ENCODE measurements at regions not wholly inside any gene's neighbourhood (a gene's known extent, or its start where the extent isn't known, plus 50 kb on each side); places are given as distances from the start of the nearest gene placed in this dataset.
"Not testable (repeated sequence)": the region's sequence is repeated elsewhere in the genome, so short reads cannot be mapped to it uniquely, and the experiment has no call there.

GRCh38 chr15:30470601-30471365 lies 56.7 kb upstream of the GOLGA8R start:
- H3K27me3 Mint-ChIP-seq (ENCODE audit: low read depth); H3K27ac Mint-ChIP-seq (ENCODE audit: unreplicated experiment); H3K9me3 Mint-ChIP-seq (ENCODE audit: low read depth); H3K36me3 Mint-ChIP-seq (ENCODE audit: low read depth); H3K4me1 Mint-ChIP-seq (ENCODE audit: low read depth); DNase-seq (ENCODE audit: low spot score); H3K4me3 Mint-ChIP-seq (ENCODE audit: unreplicated experiment): not testable (repeated sequence)
- TF ChIP-seq CTCF (IDR thresholded peaks at IDR 0.05), result peak; percentile 36

- not testable (repeated sequence) for DNase-seq (ENCODE audit: low spot score); H3K27me3 Mint-ChIP-seq (ENCODE audit: low read depth); H3K9me3 Mint-ChIP-seq (ENCODE audit: low read depth); H3K4me3 Mint-ChIP-seq (ENCODE audit: unreplicated experiment); H3K27ac Mint-ChIP-seq (ENCODE audit: unreplicated experiment); H3K36me3 Mint-ChIP-seq (ENCODE audit: low read depth); H3K4me1 Mint-ChIP-seq (ENCODE audit: low read depth)
Measured at GRCh38 chr15:30471366-30471749, 57.3 kb upstream of the GOLGA8R start.

GRCh38 chr15:30471817-30472551 lies 57.9 kb upstream of the GOLGA8R start:
- not testable (repeated sequence) for H3K27me3 Mint-ChIP-seq (ENCODE audit: low read depth); DNase-seq (ENCODE audit: low spot score); H3K36me3 Mint-ChIP-seq (ENCODE audit: low read depth); H3K4me3 Mint-ChIP-seq (ENCODE audit: unreplicated experiment); H3K27ac Mint-ChIP-seq (ENCODE audit: unreplicated experiment); H3K9me3 Mint-ChIP-seq (ENCODE audit: low read depth); H3K4me1 Mint-ChIP-seq (ENCODE audit: low read depth)

GRCh38 chr15:30484887-30485286 lies 67.0 kb upstream of the GOLGA8Q start:
- not testable (repeated sequence) for DNase-seq (ENCODE audit: low spot score)
- peak overlapping the region; percentile 82 for H3K27ac Mint-ChIP-seq (ENCODE audit: unreplicated experiment)

GRCh38 chr15:30489237-30489636 lies 62.6 kb upstream of the GOLGA8Q start:
- H3K4me1 Mint-ChIP-seq (ENCODE audit: low read depth); H3K27me3 Mint-ChIP-seq (ENCODE audit: low read depth); H3K36me3 Mint-ChIP-seq (ENCODE audit: low read depth); H3K4me3 Mint-ChIP-seq (ENCODE audit: unreplicated experiment); DNase-seq (ENCODE audit: low spot score); H3K27ac Mint-ChIP-seq (ENCODE audit: unreplicated experiment); H3K9me3 Mint-ChIP-seq (ENCODE audit: low read depth): not testable (repeated sequence)

More at GRCh38 chr15:30484887-30485286, 67.0 kb upstream of the GOLGA8Q start:
- not testable (repeated sequence) for H3K4me1 Mint-ChIP-seq (ENCODE audit: low read depth); H3K36me3 Mint-ChIP-seq (ENCODE audit: low read depth); H3K9me3 Mint-ChIP-seq (ENCODE audit: low read depth); H3K27me3 Mint-ChIP-seq (ENCODE audit: low read depth)
- peak overlapping the region; percentile 36 for H3K4me3 Mint-ChIP-seq (ENCODE audit: unreplicated experiment)

GRCh38 chr15:30490334-30490733 lies 61.5 kb upstream of the GOLGA8Q start:
- H3K27me3 Mint-ChIP-seq (ENCODE audit: low read depth); H3K9me3 Mint-ChIP-seq (ENCODE audit: low read depth); H3K36me3 Mint-ChIP-seq (ENCODE audit: low read depth); H3K4me3 Mint-ChIP-seq (ENCODE audit: unreplicated experiment); H3K27ac Mint-ChIP-seq (ENCODE audit: unreplicated experiment); H3K4me1 Mint-ChIP-seq (ENCODE audit: low read depth); DNase-seq (ENCODE audit: low spot score): not testable (repeated sequence)

- DNase-seq (ENCODE audit: low spot score); H3K27ac Mint-ChIP-seq (ENCODE audit: unreplicated experiment); H3K27me3 Mint-ChIP-seq (ENCODE audit: low read depth); H3K36me3 Mint-ChIP-seq (ENCODE audit: low read depth); H3K9me3 Mint-ChIP-seq (ENCODE audit: low read depth); H3K4me1 Mint-ChIP-seq (ENCODE audit: low read depth); H3K4me3 Mint-ChIP-seq (ENCODE audit: unreplicated experiment): not testable (repeated sequence)
Measured at GRCh38 chr15:30493947-30494346, 57.9 kb upstream of the GOLGA8Q start.

GRCh38 chr15:30497275-30497674 lies 54.6 kb upstream of the GOLGA8Q start:
- H3K4me3 Mint-ChIP-seq (ENCODE audit: unreplicated experiment); H3K36me3 Mint-ChIP-seq (ENCODE audit: low read depth); H3K27me3 Mint-ChIP-seq (ENCODE audit: low read depth); DNase-seq (ENCODE audit: low spot score); H3K9me3 Mint-ChIP-seq (ENCODE audit: low read depth); H3K27ac Mint-ChIP-seq (ENCODE audit: unreplicated experiment); H3K4me1 Mint-ChIP-seq (ENCODE audit: low read depth): not testable (repeated sequence)

- not testable (repeated sequence) for H3K36me3 Mint-ChIP-seq (ENCODE audit: low read depth); H3K27me3 Mint-ChIP-seq (ENCODE audit: low read depth); DNase-seq (ENCODE audit: low spot score); H3K4me3 Mint-ChIP-seq (ENCODE audit: unreplicated experiment); H3K4me1 Mint-ChIP-seq (ENCODE audit: low read depth); H3K9me3 Mint-ChIP-seq (ENCODE audit: low read depth); H3K27ac Mint-ChIP-seq (ENCODE audit: unreplicated experiment)
Measured at GRCh38 chr15:30499233-30499632, 52.6 kb upstream of the GOLGA8Q start.

GRCh38 chr15:30500511-30500910 lies 51.3 kb upstream of the GOLGA8Q start:
- not testable (repeated sequence) for H3K36me3 Mint-ChIP-seq (ENCODE audit: low read depth); H3K4me3 Mint-ChIP-seq (ENCODE audit: unreplicated experiment); H3K4me1 Mint-ChIP-seq (ENCODE audit: low read depth); H3K9me3 Mint-ChIP-seq (ENCODE audit: low read depth); H3K27me3 Mint-ChIP-seq (ENCODE audit: low read depth); H3K27ac Mint-ChIP-seq (ENCODE audit: unreplicated experiment); DNase-seq (ENCODE audit: low spot score)

Measured in chondrocyte (in vitro differentiated cells).